ENCODE measurements at regions not wholly inside any gene's neighbourhood (a gene's known extent, or its start where the extent isn't known, plus 50 kb on each side); places are given as distances from the start of the nearest gene placed in this dataset.

GRCh38 chr11:81342966-81343365 lies 1390.7 kb downstream of the FAM181B start:
- no peaks in the 10 kb centered on the region for H3K27me3 ChIP-seq
- H3K4me1 ChIP-seq, result no peaks in the 10 kb centered on the region
- H3K36me3 ChIP-seq, result no peaks in the 10 kb centered on the region
- no peak for TF ChIP-seq CTCF (IDR thresholded peaks at IDR 0.05)
- TF ChIP-seq POLR2A (IDR thresholded peaks at IDR 0.05), result no peak
- H3K27ac ChIP-seq, result no peak overlapping the region
- H3K4me3 ChIP-seq, result no peak overlapping the region
- no peaks in the 10 kb centered on the region for H3K9me3 ChIP-seq
- no peak for DNase-seq

GRCh38 chr11:81340225-81340624 lies 1393.4 kb downstream of the FAM181B start:
- no peak overlapping the region for H3K27ac ChIP-seq
- TF ChIP-seq CTCF (IDR thresholded peaks at IDR 0.05) (no peak), POLR2A (IDR thresholded peaks at IDR 0.05) (no peak)
- no peaks in the 10 kb centered on the region for H3K9me3 ChIP-seq
- DNase-seq, result no peak
- no peak overlapping the region for H3K4me3 ChIP-seq
- no peaks in the 10 kb centered on the region for H3K4me1 ChIP-seq
- H3K27me3 ChIP-seq, result no peaks in the 10 kb centered on the region
- no peaks in the 10 kb centered on the region for H3K36me3 ChIP-seq

- Histone ChIP-seq H3K27ac (no peak overlapping the region), H3K4me3 (no peak overlapping the region), H3K4me1 (no peaks in the 10 kb centered on the region), H3K27me3 (no peaks in the 10 kb centered on the region), H3K9me3 (no peaks in the 10 kb centered on the region), H3K36me3 (no peaks in the 10 kb centered on the region)
- no peak for DNase-seq
- TF ChIP-seq POLR2A (IDR thresholded peaks at IDR 0.05), result no peak
- TF ChIP-seq CTCF (IDR thresholded peaks at IDR 0.05), result no peak
Measured at GRCh38 chr11:81339521-81339920, 1394.1 kb downstream of the FAM181B start.

GRCh38 chr11:81337756-81338155 lies 1395.9 kb downstream of the FAM181B start:
- Histone ChIP-seq H3K4me3 (no peak overlapping the region), H3K27me3 (no peaks in the 10 kb centered on the region), H3K4me1 (no peaks in the 10 kb centered on the region), H3K27ac (no peak overlapping the region), H3K9me3 (no peaks in the 10 kb centered on the region), H3K36me3 (no peaks in the 10 kb centered on the region)
- DNase-seq, result no peak
- TF ChIP-seq POLR2A (IDR thresholded peaks at IDR 0.05), result no peak
- no peak for TF ChIP-seq CTCF (IDR thresholded peaks at IDR 0.05)

GRCh38 chr11:81332276-81332675 lies 1401.4 kb downstream of the FAM181B start:
- TF ChIP-seq POLR2A (IDR thresholded peaks at IDR 0.05) (no peak), CTCF (IDR thresholded peaks at IDR 0.05) (no peak)
- H3K27me3 ChIP-seq, result no peaks in the 10 kb centered on the region

GRCh38 chr11:81331611-81332235 lies 1401.9 kb downstream of the FAM181B start:
- TF ChIP-seq CTCF (IDR thresholded peaks at IDR 0.05) (no peak), POLR2A (IDR thresholded peaks at IDR 0.05) (no peak)
- no peaks in the 10 kb centered on the region for H3K27me3 ChIP-seq
- no peaks in the 10 kb centered on the region for H3K9me3 ChIP-seq
- no peak overlapping the region for H3K4me3 ChIP-seq
- DNase-seq, result no peak
- no peak overlapping the region for H3K27ac ChIP-seq
- no peaks in the 10 kb centered on the region for H3K36me3 ChIP-seq
- H3K4me1 ChIP-seq, result no peaks in the 10 kb centered on the region

More at GRCh38 chr11:81332276-81332675, 1401.4 kb downstream of the FAM181B start:
- DNase-seq, result no peak
- Histone ChIP-seq H3K9me3 (no peaks in the 10 kb centered on the region), H3K4me3 (no peak overlapping the region), H3K36me3 (no peaks in the 10 kb centered on the region), H3K4me1 (no peaks in the 10 kb centered on the region), H3K27ac (no peak overlapping the region)

Measured in Peyer's patch (tissue), 4 donors.